ENCODE measurements at regions not wholly inside any gene's neighbourhood (a gene's known extent, or its start where the extent isn't known, plus 50 kb on each side); places are given as distances from the start of the nearest gene placed in this dataset.

- TF ChIP-seq POLR2A (IDR thresholded peaks at IDR 0.05; ENCODE audit: low read depth, low read length) (no peak), TAF1 (IDR thresholded peaks at IDR 0.05; ENCODE audit: borderline replicate concordance, low read depth, low read length) (no peak), POLR2AphosphoS5 (IDR thresholded peaks at IDR 0.05; ENCODE audit: low read depth, low read length) (no peak)
Observed at GRCh38 chr5:1701216-1701864, 98.3 kb downstream of the MRPL36 start.
